Chondrocyte (in vitro differentiated cells): ENCODE measurements at regions not wholly inside any gene's neighbourhood (a gene's known extent, or its start where the extent isn't known, plus 50 kb on each side); places are given as distances from the start of the nearest gene placed in this dataset.
A peak's percentile ranks its signal among the peaks of the same experiment; 100 is the strongest.

Experiments
- DNase-seq: peaks from one replicate; pipeline ENCODE4 v3.0.0; 2021; ENCODE audit warnings: mixed read lengths, low spot score
- H3K27ac Mint-ChIP-seq: one replicate; pipeline ENCODE4 v1.8.0; 2021; ENCODE audit warnings: mild to moderate bottlenecking, moderate library complexity, mixed read lengths; ENCODE audit not compliant: unreplicated experiment
- H3K27me3 Mint-ChIP-seq: 2 replicates; pipeline ENCODE4 v1.8.0; 2021; ENCODE audit warnings: low read depth, mixed read lengths
- H3K36me3 Mint-ChIP-seq: 2 replicates; pipeline ENCODE4 v1.8.0; 2021; ENCODE audit warnings: low read depth, mixed read lengths
- H3K4me1 Mint-ChIP-seq: 2 replicates; pipeline ENCODE4 v1.8.0; 2021; ENCODE audit warnings: low read depth, mild to moderate bottlenecking, mixed read lengths
- H3K4me3 Mint-ChIP-seq: one replicate; pipeline ENCODE4 v1.8.0; 2021; ENCODE audit warnings: mild to moderate bottlenecking, moderate library complexity, mixed read lengths; ENCODE audit not compliant: unreplicated experiment
- H3K9me3 Mint-ChIP-seq: 2 replicates; pipeline ENCODE4 v1.8.0; 2021; ENCODE audit warnings: low read depth, mixed read lengths
- CTCF ChIP-seq: fragments of 200-600 bp; sonication (generic); IDR thresholded peaks from 2 replicates; pipeline ENCODE4 v1.5.0; 2021; ENCODE audit warnings: antibody characterized with exemption, mild to moderate bottlenecking, moderate library complexity

GRCh38 chr11:15810082-15810481 lies 546.3 kb downstream of the SOX6 start:
- Mint-ChIP-seq H3K9me3 (peaks cover 4% of the 10 kb centered on the region), H3K27ac (no peak overlapping the region), H3K4me1 (peaks cover 19% of the 10 kb centered on the region), H3K27me3 (no peaks in the 10 kb centered on the region), H3K4me3 (no peak overlapping the region), H3K36me3 (no peaks in the 10 kb centered on the region)
- no peak for TF ChIP-seq CTCF
- DNase-seq, result no peak

- Mint-ChIP-seq H3K4me3 (no peak overlapping the region), H3K27me3 (no peaks in the 10 kb centered on the region), H3K27ac (no peak overlapping the region), H3K36me3 (no peaks in the 10 kb centered on the region), H3K9me3 (peaks cover 4% of the 10 kb centered on the region), H3K4me1 (peaks cover 23% of the 10 kb centered on the region)
- DNase-seq, result no peak
- no peak for TF ChIP-seq CTCF
Observed at GRCh38 chr11:15810525-15810924, 545.8 kb downstream of the SOX6 start.

GRCh38 chr11:15815246-15816195 lies 540.8 kb downstream of the SOX6 start:
- no peaks in the 10 kb centered on the region for H3K27me3 Mint-ChIP-seq
- peaks cover 55% of the 10 kb centered on the region for H3K4me1 Mint-ChIP-seq
- H3K27ac Mint-ChIP-seq, result peak overlapping the region; percentile 99
- no peak overlapping the region for H3K4me3 Mint-ChIP-seq
- DNase-seq, result no peak
- H3K9me3 Mint-ChIP-seq, result peaks cover 5% of the 10 kb centered on the region
- no peaks in the 10 kb centered on the region for H3K36me3 Mint-ChIP-seq
- no peak for TF ChIP-seq CTCF

GRCh38 chr11:15816260-15816871 lies 540.0 kb downstream of the SOX6 start:
- peak overlapping the region; percentile 99 for H3K27ac Mint-ChIP-seq
- TF ChIP-seq CTCF, result no peak
- DNase-seq, result no peak
- no peak overlapping the region for H3K4me3 Mint-ChIP-seq
- H3K36me3 Mint-ChIP-seq, result no peaks in the 10 kb centered on the region
- peaks cover 13% of the 10 kb centered on the region for H3K9me3 Mint-ChIP-seq
- no peaks in the 10 kb centered on the region for H3K27me3 Mint-ChIP-seq
- H3K4me1 Mint-ChIP-seq, result peaks cover 55% of the 10 kb centered on the region

- H3K27me3 Mint-ChIP-seq, result no peaks in the 10 kb centered on the region
- no peaks in the 10 kb centered on the region for H3K36me3 Mint-ChIP-seq
- no peak for DNase-seq
- peaks cover 18% of the 10 kb centered on the region for H3K9me3 Mint-ChIP-seq
- peaks cover 60% of the 10 kb centered on the region for H3K4me1 Mint-ChIP-seq
- TF ChIP-seq CTCF, result peak; percentile 47
- H3K27ac Mint-ChIP-seq, result peak overlapping the region; percentile 99
- no peak overlapping the region for H3K4me3 Mint-ChIP-seq
Observed at GRCh38 chr11:15817001-15817400, 539.3 kb downstream of the SOX6 start.
